ENCODE measurements at regions not wholly inside any gene's neighbourhood (a gene's known extent, or its start where the extent isn't known, plus 50 kb on each side); places are given as distances from the start of the nearest gene placed in this dataset.
A peak's percentile ranks its signal among the peaks of the same experiment; 100 is the strongest.
"Not testable (repeated sequence)": the region's sequence is repeated elsewhere in the genome, so short reads cannot be mapped to it uniquely, and the experiment has no call there.

DNA sequence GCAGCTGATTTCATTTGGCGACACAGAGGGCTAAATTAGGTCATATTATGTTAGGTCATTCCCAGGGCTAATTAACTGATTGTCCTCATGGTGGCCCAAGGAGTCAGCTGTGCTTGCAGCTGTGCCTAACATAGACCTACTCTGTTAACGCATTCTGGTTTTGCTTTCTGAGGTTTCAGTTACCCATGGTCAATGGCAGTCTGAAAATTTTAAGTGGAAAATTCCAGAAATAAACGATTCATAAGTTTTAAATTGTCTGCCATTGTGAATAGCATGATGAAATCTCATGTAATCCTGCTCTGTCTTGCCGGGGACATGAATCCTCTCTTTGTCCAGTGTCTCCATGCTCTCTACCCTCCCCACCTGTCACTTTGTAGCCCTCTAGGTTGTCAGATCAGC lies 168.7 kb downstream of the KCNS3 start:
- in situ Hi-C loops (cut with HindIII; ENCODE audit: low sequenced_read_pairs), result no loop called here
- no peak for DNase-seq (ENCODE audit: low read depth)
- TF ChIP-seq, protein P1, sequence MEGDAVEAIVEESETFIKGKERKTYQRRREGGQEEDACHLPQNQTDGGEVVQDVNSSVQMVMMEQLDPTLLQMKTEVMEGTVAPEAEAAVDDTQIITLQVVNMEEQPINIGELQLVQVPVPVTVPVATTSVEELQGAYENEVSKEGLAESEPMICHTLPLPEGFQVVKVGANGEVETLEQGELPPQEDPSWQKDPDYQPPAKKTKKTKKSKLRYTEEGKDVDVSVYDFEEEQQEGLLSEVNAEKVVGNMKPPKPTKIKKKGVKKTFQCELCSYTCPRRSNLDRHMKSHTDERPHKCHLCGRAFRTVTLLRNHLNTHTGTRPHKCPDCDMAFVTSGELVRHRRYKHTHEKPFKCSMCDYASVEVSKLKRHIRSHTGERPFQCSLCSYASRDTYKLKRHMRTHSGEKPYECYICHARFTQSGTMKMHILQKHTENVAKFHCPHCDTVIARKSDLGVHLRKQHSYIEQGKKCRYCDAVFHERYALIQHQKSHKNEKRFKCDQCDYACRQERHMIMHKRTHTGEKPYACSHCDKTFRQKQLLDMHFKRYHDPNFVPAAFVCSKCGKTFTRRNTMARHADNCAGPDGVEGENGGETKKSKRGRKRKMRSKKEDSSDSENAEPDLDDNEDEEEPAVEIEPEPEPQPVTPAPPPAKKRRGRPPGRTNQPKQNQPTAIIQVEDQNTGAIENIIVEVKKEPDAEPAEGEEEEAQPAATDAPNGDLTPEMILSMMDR (IDR thresholded peaks at IDR 0.05; ENCODE audit: low read depth, low read length, missing control alignments), result no peak
- no peak overlapping the region for H3K4me3 ChIP-seq (ENCODE audit: low read depth, low read length)

DNA sequence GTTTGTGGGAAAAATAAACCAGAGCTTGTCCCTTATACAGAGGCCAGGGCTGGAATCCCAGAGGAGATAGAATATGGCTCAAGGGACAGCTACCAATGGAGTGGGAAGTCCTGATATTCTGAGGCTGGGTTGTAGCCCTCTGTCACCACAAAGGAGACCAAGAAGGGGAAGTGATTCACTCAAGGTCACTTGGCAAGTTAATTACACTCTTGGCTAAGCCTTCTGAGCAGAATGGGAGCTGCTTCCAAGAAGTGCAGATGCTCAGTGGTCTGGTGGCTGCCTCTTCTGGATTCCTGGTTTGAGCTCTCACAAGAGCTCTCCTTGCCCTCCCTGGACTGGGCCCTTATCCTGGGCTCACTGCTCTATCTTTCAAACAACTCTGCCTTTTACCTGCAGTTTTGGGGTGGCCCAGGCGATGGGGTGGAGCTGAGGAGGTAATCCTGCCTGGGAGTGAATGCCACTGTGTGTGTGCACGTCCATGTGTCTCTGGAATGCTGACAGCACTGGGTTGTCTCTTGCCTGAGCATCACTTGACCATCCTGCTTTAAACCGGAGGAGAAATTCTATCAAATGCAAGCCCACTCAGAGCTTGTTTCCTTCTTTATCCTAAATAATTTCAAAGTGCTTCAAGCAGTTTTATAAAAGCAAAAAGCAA lies 168.2 kb downstream of the KCNS3 start:
- TF ChIP-seq, protein P1 (IDR thresholded peaks at IDR 0.05; ENCODE audit: low read depth, low read length, missing control alignments), result no peak
- in situ Hi-C loops (cut with HindIII; ENCODE audit: low sequenced_read_pairs), result no loop called here
- peak; percentile 40 for DNase-seq (ENCODE audit: low read depth)

DNA sequence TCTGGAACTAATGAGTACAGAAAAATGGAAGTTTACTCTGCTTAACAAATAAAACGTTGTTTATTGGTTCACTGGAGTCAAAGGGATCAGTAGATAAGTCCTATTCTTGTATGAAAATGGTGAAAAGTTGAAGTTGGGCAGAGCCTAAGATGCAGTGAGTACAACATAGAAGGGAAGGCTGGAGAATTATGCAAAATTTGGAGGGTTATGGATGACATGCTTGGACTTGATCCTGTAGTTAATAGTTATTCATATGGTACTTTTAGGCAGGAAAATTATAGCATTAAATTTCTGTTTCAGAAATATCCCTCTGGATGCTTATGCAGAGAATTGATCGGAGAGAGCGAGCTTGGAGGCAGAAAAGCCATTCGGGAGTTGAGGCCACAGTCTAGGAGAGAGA lies 167.6 kb downstream of the KCNS3 start:
- TF ChIP-seq, protein P1 (IDR thresholded peaks at IDR 0.05; ENCODE audit: low read depth, low read length, missing control alignments), result no peak
- in situ Hi-C loops (cut with HindIII; ENCODE audit: low sequenced_read_pairs), result no loop called here
- H3K4me3 ChIP-seq (ENCODE audit: low read depth, low read length), result no peak overlapping the region
- no peak for DNase-seq (ENCODE audit: low read depth)

More for the DNA sequence above, 168.2 kb downstream of the KCNS3 start:
- no peak overlapping the region for H3K4me3 ChIP-seq (ENCODE audit: low read depth, low read length)

DNA sequence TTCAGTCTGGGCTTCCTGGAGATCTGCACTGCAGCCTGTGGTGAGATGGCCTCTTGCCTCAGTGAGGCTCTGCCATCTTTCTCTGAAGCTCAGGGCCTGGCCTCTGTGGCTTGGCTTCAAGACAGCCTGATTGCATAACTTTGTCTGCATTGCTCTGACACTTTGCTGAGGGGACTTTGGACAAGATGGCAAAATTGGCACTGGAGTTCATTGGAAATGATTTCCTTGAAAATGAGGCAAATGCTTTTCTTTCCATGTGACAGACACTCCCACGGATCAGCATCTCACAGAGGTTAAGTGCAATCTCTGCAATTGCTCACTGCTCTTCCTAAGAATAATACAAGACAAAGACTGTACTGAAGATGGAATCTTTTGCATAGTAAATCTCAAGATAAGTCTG lies 166.8 kb downstream of the KCNS3 start:
- TF ChIP-seq, protein P1 (IDR thresholded peaks at IDR 0.05; ENCODE audit: low read depth, low read length, missing control alignments), result no peak
- in situ Hi-C loops (cut with HindIII; ENCODE audit: low sequenced_read_pairs), result no loop called here
- no peak overlapping the region for H3K4me3 ChIP-seq (ENCODE audit: low read depth, low read length)
- no peak for DNase-seq (ENCODE audit: low read depth)

DNA sequence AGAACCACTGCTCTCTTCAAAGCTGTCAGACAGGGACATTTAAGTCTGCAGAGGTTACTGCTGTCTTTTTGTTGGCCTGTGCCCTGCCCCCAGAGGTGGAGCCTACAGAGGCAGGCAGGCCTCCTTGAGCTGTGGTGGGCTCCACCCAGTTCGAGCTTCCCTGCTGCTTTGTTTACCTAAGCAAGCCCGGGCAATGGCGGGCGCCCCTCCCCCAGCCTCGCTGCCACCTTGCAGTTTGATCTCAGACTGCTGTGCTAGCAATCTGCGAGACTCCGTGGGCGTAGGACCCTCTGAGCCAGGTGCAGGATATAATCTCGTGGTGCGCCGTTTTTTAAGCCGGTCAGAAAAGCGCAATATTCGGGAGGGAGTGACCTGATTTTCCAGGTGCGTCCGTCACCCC lies 138.9 kb downstream of the KCNS3 start:
- H3K4me3 ChIP-seq (ENCODE audit: low read depth, low read length); DNase-seq (ENCODE audit: low read depth); in situ Hi-C loops (cut with HindIII; ENCODE audit: low sequenced_read_pairs): not testable (repeated sequence)

DNA sequence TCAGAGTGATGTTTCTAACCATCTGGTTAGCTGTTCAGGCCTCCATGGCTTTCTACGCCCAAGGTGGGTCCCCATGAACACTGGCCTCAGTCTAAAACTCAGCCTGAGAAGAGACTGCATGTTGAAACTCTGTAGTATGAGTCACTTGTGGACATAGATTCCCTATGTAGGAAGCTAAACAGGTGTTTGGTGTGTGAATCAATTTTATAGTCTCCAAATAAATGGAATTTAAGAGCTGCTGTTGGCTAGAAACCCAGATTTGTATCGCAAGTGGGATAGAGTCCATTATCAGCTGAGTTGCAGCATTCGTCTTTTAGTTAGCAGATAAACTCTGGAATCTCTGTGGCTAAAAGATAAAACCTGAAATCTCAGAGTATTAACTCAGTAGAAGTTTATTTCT lies 131.4 kb downstream of the KCNS3 start:
- TF ChIP-seq, protein P1 (IDR thresholded peaks at IDR 0.05; ENCODE audit: low read depth, low read length, missing control alignments), result no peak
- in situ Hi-C loops (cut with HindIII; ENCODE audit: low sequenced_read_pairs), result no loop called here

DNA sequence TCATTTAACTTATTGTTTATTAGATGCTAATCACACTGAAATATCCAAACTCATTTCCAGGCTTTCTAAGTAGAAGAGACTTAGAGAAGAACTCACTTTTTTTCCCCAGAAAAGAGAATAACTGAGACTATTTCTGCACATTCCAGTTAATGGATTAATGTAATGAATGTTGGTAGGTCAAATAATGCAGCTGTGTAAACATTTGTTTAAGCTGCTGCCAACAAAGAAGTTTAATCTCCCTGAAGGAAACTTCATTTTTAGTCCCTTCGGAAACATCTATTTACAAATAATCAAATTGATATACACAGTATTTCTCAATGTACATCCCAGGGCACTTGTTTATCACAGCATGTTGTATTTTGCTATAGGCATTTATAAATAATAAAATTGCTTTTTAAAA lies 126.9 kb downstream of the KCNS3 start:
- no peak for DNase-seq (ENCODE audit: low read depth)
- H3K4me3 ChIP-seq (ENCODE audit: low read depth, low read length), result no peak overlapping the region
- TF ChIP-seq, protein P1 (IDR thresholded peaks at IDR 0.05; ENCODE audit: low read depth, low read length, missing control alignments), result no peak
- in situ Hi-C loops (cut with HindIII; ENCODE audit: low sequenced_read_pairs), result no loop called here

More for the DNA sequence above, 131.4 kb downstream of the KCNS3 start:
- H3K4me3 ChIP-seq (ENCODE audit: low read depth, low read length), result no peak overlapping the region
- no peak for DNase-seq (ENCODE audit: low read depth)
